ENCODE measurements at regions not wholly inside any gene's neighbourhood (a gene's known extent, or its start where the extent isn't known, plus 50 kb on each side); places are given as distances from the start of the nearest gene placed in this dataset.

DNA sequence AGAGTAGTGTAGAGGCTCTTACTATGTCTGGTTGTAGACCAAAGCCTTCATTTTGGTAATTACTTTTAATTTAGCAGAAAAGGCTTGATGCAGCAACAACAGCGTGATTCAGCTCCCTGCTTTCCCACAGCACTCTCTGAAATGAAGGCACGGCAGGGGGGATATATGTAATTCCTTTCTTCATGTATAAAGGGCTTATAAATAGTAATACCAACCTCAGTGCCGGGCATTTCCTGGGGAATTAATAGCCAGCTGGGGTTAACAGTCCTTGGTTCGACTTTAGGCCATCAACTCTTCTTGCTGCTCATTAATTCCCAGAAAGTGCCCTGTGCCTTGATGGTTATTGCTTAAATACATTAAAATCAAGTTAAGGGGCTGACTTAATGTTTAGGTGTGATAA, 669.0 kb downstream of the ZNF674 start:
- no peak for TF ChIP-seq POLR2A (IDR thresholded peaks at IDR 0.05)
- TF ChIP-seq, protein P1, sequence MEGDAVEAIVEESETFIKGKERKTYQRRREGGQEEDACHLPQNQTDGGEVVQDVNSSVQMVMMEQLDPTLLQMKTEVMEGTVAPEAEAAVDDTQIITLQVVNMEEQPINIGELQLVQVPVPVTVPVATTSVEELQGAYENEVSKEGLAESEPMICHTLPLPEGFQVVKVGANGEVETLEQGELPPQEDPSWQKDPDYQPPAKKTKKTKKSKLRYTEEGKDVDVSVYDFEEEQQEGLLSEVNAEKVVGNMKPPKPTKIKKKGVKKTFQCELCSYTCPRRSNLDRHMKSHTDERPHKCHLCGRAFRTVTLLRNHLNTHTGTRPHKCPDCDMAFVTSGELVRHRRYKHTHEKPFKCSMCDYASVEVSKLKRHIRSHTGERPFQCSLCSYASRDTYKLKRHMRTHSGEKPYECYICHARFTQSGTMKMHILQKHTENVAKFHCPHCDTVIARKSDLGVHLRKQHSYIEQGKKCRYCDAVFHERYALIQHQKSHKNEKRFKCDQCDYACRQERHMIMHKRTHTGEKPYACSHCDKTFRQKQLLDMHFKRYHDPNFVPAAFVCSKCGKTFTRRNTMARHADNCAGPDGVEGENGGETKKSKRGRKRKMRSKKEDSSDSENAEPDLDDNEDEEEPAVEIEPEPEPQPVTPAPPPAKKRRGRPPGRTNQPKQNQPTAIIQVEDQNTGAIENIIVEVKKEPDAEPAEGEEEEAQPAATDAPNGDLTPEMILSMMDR (IDR thresholded peaks at IDR 0.05), result no peak
- no peak for TF ChIP-seq POLR2AphosphoS5 (IDR thresholded peaks at IDR 0.05; ENCODE audit: insufficient read depth in 1 of 2, low read depth in 1 of 2)
